ENCODE measurements at regions not wholly inside any gene's neighbourhood (a gene's known extent, or its start where the extent isn't known, plus 50 kb on each side); places are given as distances from the start of the nearest gene placed in this dataset.

- Histone ChIP-seq H3K4me2 (no peak overlapping the region), H3K4me1 (ENCODE audit: insufficient read depth) (no peaks in the 10 kb centered on the region), H2AFZ (no peak overlapping the region), H4K20me1 (ENCODE audit: insufficient read depth, poor library complexity, severe bottlenecking) (no peaks in the 10 kb centered on the region), H3K9me2 (replicated peaks; ENCODE audit: insufficient read depth) (no peaks in the 10 kb centered on the region), H3K36me3 (replicated peaks; ENCODE audit: insufficient read depth, low read depth) (no peaks in the 10 kb centered on the region), H3K27ac (no peak overlapping the region), H3K9me3 (ENCODE audit: low read depth) (no peaks in the 10 kb centered on the region), H3K27me3 (no peaks in the 10 kb centered on the region), H3K4me3 (no peak overlapping the region), H3K79me2 (no peaks in the 10 kb centered on the region)
- no peak for DNase-seq (ENCODE audit: low spot score)
- WGBS (ENCODE audit: low lambda C conversion rate, missing lambda C conversion rate): 45% methylated on average over 2 of the region's 2 CpGs
- TF ChIP-seq, protein P1, sequence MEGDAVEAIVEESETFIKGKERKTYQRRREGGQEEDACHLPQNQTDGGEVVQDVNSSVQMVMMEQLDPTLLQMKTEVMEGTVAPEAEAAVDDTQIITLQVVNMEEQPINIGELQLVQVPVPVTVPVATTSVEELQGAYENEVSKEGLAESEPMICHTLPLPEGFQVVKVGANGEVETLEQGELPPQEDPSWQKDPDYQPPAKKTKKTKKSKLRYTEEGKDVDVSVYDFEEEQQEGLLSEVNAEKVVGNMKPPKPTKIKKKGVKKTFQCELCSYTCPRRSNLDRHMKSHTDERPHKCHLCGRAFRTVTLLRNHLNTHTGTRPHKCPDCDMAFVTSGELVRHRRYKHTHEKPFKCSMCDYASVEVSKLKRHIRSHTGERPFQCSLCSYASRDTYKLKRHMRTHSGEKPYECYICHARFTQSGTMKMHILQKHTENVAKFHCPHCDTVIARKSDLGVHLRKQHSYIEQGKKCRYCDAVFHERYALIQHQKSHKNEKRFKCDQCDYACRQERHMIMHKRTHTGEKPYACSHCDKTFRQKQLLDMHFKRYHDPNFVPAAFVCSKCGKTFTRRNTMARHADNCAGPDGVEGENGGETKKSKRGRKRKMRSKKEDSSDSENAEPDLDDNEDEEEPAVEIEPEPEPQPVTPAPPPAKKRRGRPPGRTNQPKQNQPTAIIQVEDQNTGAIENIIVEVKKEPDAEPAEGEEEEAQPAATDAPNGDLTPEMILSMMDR (IDR thresholded peaks at IDR 0.05; ENCODE audit: poor library complexity): no peak
- no peak for TF ChIP-seq EZH2 (IDR thresholded peaks at IDR 0.05; ENCODE audit: borderline replicate concordance)
These were observed 143.2 kb downstream of the LHFPL1 start for GRCh38 chrX:112536544-112536943.

DNA sequence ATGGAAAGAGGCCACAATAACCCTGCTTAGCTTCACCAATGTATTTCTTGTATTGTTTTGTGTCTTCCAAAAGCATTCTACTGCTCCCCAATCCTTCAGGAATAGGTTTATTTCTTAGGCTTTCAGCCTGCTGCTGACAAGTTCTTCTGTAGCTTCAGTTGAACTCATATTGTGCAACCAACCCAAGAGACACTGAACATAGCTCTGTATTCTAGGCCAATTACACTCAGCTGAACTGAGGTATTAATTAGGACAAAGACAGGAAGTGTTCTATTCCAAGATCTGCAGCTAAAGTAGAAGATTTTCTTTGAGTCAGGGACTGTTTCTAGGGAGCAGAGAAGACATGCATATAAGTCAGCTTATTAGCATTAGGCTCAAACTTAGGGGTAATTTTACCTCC is 151.8 kb downstream of the LHFPL1 start:
- Histone ChIP-seq H3K4me1 (ENCODE audit: insufficient read depth) (no peaks in the 10 kb centered on the region), H3K9me3 (ENCODE audit: low read depth) (no peaks in the 10 kb centered on the region), H4K20me1 (ENCODE audit: insufficient read depth, poor library complexity, severe bottlenecking) (no peaks in the 10 kb centered on the region), H3K9me2 (replicated peaks; ENCODE audit: insufficient read depth) (no peaks in the 10 kb centered on the region), H3K27me3 (no peaks in the 10 kb centered on the region), H3K27ac (no peak overlapping the region), H3K79me2 (no peaks in the 10 kb centered on the region), H3K4me2 (no peak overlapping the region), H3K36me3 (replicated peaks; ENCODE audit: insufficient read depth, low read depth) (no peaks in the 10 kb centered on the region), H3K4me3 (no peak overlapping the region), H2AFZ (no peak overlapping the region)
- TF ChIP-seq, protein P1 (IDR thresholded peaks at IDR 0.05; ENCODE audit: poor library complexity): no peak
- TF ChIP-seq EZH2 (IDR thresholded peaks at IDR 0.05; ENCODE audit: borderline replicate concordance) (no peak), EZH2phosphoT487 (IDR thresholded peaks at IDR 0.05; ENCODE audit: low read depth, severe bottlenecking, unreplicated experiment) (no peak)
- no peak for DNase-seq (ENCODE audit: low spot score)

- 55% methylated on average over 2 of the region's 2 CpGs for WGBS (ENCODE audit: low lambda C conversion rate, missing lambda C conversion rate)
These were observed 158.1 kb downstream of the LHFPL1 start for GRCh38 chrX:112521676-112522075.

DNA sequence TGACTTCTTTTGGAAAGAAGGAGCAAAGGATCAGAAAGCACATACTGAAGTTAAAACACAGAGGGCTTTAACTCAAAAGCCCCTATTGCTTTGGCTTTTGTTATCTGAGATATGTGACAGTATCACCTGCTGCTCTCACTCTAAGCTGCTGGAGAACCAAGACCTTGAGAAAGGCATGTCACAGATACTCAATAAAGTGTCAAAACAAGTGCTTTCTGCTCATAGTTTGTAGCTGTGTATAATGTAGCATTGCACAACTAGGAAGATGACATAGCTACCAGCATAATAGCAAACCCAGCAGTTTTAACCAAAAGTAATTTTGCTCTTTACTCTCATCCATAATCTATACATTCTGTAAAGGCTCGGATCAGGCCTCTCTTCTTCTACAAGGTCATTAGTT is 159.6 kb downstream of the LHFPL1 start:
- Histone ChIP-seq H3K27me3 (no peaks in the 10 kb centered on the region), H4K20me1 (ENCODE audit: insufficient read depth, poor library complexity, severe bottlenecking) (no peaks in the 10 kb centered on the region), H3K4me2 (no peak overlapping the region), H3K79me2 (no peaks in the 10 kb centered on the region), H3K27ac (no peak overlapping the region), H3K9me2 (replicated peaks; ENCODE audit: insufficient read depth) (no peaks in the 10 kb centered on the region), H3K9me3 (ENCODE audit: low read depth) (no peaks in the 10 kb centered on the region), H3K4me1 (ENCODE audit: insufficient read depth) (no peaks in the 10 kb centered on the region), H3K36me3 (replicated peaks; ENCODE audit: insufficient read depth, low read depth) (no peaks in the 10 kb centered on the region), H3K4me3 (no peak overlapping the region), H2AFZ (no peak overlapping the region)
- TF ChIP-seq EZH2phosphoT487 (IDR thresholded peaks at IDR 0.05; ENCODE audit: low read depth, severe bottlenecking, unreplicated experiment): no peak
- TF ChIP-seq EZH2 (IDR thresholded peaks at IDR 0.05; ENCODE audit: borderline replicate concordance): no peak
- TF ChIP-seq, protein P1 (IDR thresholded peaks at IDR 0.05; ENCODE audit: poor library complexity): no peak
- no peak for DNase-seq (ENCODE audit: low spot score)
- WGBS (ENCODE audit: low lambda C conversion rate, missing lambda C conversion rate): 90% methylated on average over 1 of the region's 1 CpG

More at GRCh38 chrX:112521676-112522075, 158.1 kb downstream of the LHFPL1 start:
- H3K9me2 ChIP-seq (replicated peaks; ENCODE audit: insufficient read depth): no peaks in the 10 kb centered on the region
- DNase-seq (ENCODE audit: low spot score): no peak
- TF ChIP-seq, protein P1 (IDR thresholded peaks at IDR 0.05; ENCODE audit: poor library complexity): no peak
- H3K4me2 ChIP-seq: no peak overlapping the region
- H3K27me3 ChIP-seq: no peaks in the 10 kb centered on the region
- no peaks in the 10 kb centered on the region for H3K36me3 ChIP-seq (replicated peaks; ENCODE audit: insufficient read depth, low read depth)
- no peaks in the 10 kb centered on the region for H3K79me2 ChIP-seq
- H3K27ac ChIP-seq: no peak overlapping the region
- no peaks in the 10 kb centered on the region for H3K9me3 ChIP-seq (ENCODE audit: low read depth)
- H2AFZ ChIP-seq: no peak overlapping the region
- no peaks in the 10 kb centered on the region for H4K20me1 ChIP-seq (ENCODE audit: insufficient read depth, poor library complexity, severe bottlenecking)
- H3K4me1 ChIP-seq (ENCODE audit: insufficient read depth): no peaks in the 10 kb centered on the region
- H3K4me3 ChIP-seq: no peak overlapping the region

All from hepatocyte (in vitro differentiated cells).